Esophagus squamous epithelium (tissue), 4 donors: ENCODE measurements at regions not wholly inside any gene's neighbourhood (a gene's known extent, or its start where the extent isn't known, plus 50 kb on each side); places are given as distances from the start of the nearest gene placed in this dataset.

Experiments
- POLR2A ChIP-seq, 4 donors: fragments of 450-650 bp; IDR thresholded peaks; one replicate each; pipeline ENCODE4 v1.6.1; 2017; ENCODE audit warnings: antibody characterized with exemption in 4 of 4, mild to moderate bottlenecking in 4 of 4, moderate library complexity in 3 of 4
- TF ChIP-seq, protein P1 (sequence below), 6 experiments: fragments of 450-650 bp in 4 of 6; fragments of 200-600 bp in 2 of 6; sonication (generic) in 2 of 6; IDR thresholded peaks; one replicate each; pipeline ENCODE4 v1.5.1; 2016 to 2019; ENCODE audit warnings: antibody characterized with exemption in 6 of 6, mild to moderate bottlenecking in 4 of 6, moderate library complexity in 4 of 6

DNA sequence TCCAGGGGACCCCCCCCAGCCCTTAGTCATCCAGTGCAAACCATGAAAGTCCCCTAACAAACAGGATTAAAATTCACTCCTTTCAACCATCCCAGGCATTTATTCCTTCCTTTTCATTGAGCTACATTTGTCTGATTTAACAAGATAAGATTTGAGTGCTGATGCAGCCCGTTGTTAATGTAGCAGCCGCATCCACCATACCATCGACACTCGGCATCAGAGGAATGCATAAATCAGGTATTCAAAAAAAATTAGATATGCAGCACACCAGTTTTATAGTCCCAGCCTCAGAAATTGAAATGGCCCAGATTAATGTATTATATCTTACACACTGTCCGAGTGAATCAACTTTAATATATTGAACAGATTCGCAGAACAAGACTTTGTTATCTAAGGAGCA, 676.5 kb upstream of the FANCL start:
- TF ChIP-seq POLR2A (IDR thresholded peaks at IDR 0.05): no peak
- TF ChIP-seq, protein P1, sequence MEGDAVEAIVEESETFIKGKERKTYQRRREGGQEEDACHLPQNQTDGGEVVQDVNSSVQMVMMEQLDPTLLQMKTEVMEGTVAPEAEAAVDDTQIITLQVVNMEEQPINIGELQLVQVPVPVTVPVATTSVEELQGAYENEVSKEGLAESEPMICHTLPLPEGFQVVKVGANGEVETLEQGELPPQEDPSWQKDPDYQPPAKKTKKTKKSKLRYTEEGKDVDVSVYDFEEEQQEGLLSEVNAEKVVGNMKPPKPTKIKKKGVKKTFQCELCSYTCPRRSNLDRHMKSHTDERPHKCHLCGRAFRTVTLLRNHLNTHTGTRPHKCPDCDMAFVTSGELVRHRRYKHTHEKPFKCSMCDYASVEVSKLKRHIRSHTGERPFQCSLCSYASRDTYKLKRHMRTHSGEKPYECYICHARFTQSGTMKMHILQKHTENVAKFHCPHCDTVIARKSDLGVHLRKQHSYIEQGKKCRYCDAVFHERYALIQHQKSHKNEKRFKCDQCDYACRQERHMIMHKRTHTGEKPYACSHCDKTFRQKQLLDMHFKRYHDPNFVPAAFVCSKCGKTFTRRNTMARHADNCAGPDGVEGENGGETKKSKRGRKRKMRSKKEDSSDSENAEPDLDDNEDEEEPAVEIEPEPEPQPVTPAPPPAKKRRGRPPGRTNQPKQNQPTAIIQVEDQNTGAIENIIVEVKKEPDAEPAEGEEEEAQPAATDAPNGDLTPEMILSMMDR (IDR thresholded peaks at IDR 0.05): no peak
